Activated CD4-positive, CD25-positive, alpha-beta regulatory T cell treated with anti-CD3 and anti-CD28 coated beads, Interleukin-2, amount 50 U/mL, for 72 hours (primary cell): ENCODE measurements at regions not wholly inside any gene's neighbourhood (a gene's known extent, or its start where the extent isn't known, plus 50 kb on each side); places are given as distances from the start of the nearest gene placed in this dataset.

Experiments
- DNase-seq: peaks from one replicate; pipeline ENCODE4 v3.0.0; 2021

GRCh38 chr18:25469489-25469888, 117.5 kb upstream of the ZNF521 start:
- DNase-seq = no peak

GRCh38 chr18:25467226-25467987, 115.4 kb upstream of the ZNF521 start:
- DNase-seq = no peak

- no peak for DNase-seq
Measured at GRCh38 chr18:25465152-25465732, 113.3 kb upstream of the ZNF521 start.

- no peak for DNase-seq
Measured at GRCh38 chr18:25464227-25464626, 112.3 kb upstream of the ZNF521 start.

- no peak for DNase-seq
Measured at GRCh38 chr18:25463726-25464125, 111.8 kb upstream of the ZNF521 start.

- no peak for DNase-seq
Measured at GRCh38 chr18:25459814-25460213, 107.8 kb upstream of the ZNF521 start.

- no peak for DNase-seq
Measured at GRCh38 chr18:25457601-25458000, 105.6 kb upstream of the ZNF521 start.

GRCh38 chr18:25457126-25457525, 105.2 kb upstream of the ZNF521 start:
- DNase-seq = no peak

GRCh38 chr18:25456334-25457010, 104.5 kb upstream of the ZNF521 start:
- DNase-seq = no peak

GRCh38 chr18:25455646-25456045, 103.7 kb upstream of the ZNF521 start:
- no peak for DNase-seq

- DNase-seq = no peak
Measured at GRCh38 chr18:25455159-25455558, 103.2 kb upstream of the ZNF521 start.

- no peak for DNase-seq
Measured at GRCh38 chr18:25454730-25455129, 102.8 kb upstream of the ZNF521 start.

- no peak for DNase-seq
Measured at GRCh38 chr18:25454270-25454659, 102.3 kb upstream of the ZNF521 start.

- DNase-seq = no peak
Measured at GRCh38 chr18:25453556-25454269, 101.7 kb upstream of the ZNF521 start.

- DNase-seq = no peak
Measured at GRCh38 chr18:25451077-25451658, 99.2 kb upstream of the ZNF521 start.

- no peak for DNase-seq
Measured at GRCh38 chr18:25449046-25449445, 97.1 kb upstream of the ZNF521 start.

GRCh38 chr18:25446972-25447371, 95.0 kb upstream of the ZNF521 start:
- DNase-seq = no peak

GRCh38 chr18:25445430-25445829, 93.5 kb upstream of the ZNF521 start:
- no peak for DNase-seq

GRCh38 chr18:25443776-25444175, 91.8 kb upstream of the ZNF521 start:
- no peak for DNase-seq

GRCh38 chr18:25435149-25435782, 83.3 kb upstream of the ZNF521 start:
- no peak for DNase-seq

- DNase-seq = no peak
Measured at GRCh38 chr18:25434745-25435144, 82.8 kb upstream of the ZNF521 start.

- DNase-seq = no peak
Measured at GRCh38 chr18:25433590-25433989, 81.6 kb upstream of the ZNF521 start.

- no peak for DNase-seq
Measured at GRCh38 chr18:25425024-25425423, 73.1 kb upstream of the ZNF521 start.
